WERI-Rb-1 (cell line): ENCODE measurements at regions not wholly inside any gene's neighbourhood (a gene's known extent, or its start where the extent isn't known, plus 50 kb on each side); places are given as distances from the start of the nearest gene placed in this dataset.
"Not testable (repeated sequence)": the region's sequence is repeated elsewhere in the genome, so short reads cannot be mapped to it uniquely, and the experiment has no call there.

Experiments
- DNase-seq: peaks from one replicate; pipeline ENCODE4 v3.0.0-alpha.2; 2020
- H3K27ac ChIP-seq: fragments of 250-450 bp; sonication (Bioruptor Pico); 2 replicates; pipeline ENCODE4 v1.5.1; 2020; ENCODE audit warnings: mild to moderate bottlenecking, moderate library complexity
- H3K27me3 ChIP-seq: fragments of 250-450 bp; sonication (Bioruptor Pico); 2 replicates; pipeline ENCODE4 v1.5.1; 2021; ENCODE audit warnings: mild to moderate bottlenecking, low read depth, moderate library complexity; ENCODE audit not compliant: insufficient read depth, severe bottlenecking
- H3K36me3 ChIP-seq: fragments of 250-450 bp; sonication (Bioruptor Pico); 2 replicates; pipeline ENCODE4 v1.5.1; 2020; ENCODE audit warnings: mild to moderate bottlenecking, moderate library complexity
- H3K4me3 ChIP-seq: 2 replicates; pipeline ENCODE4 v1.5.1; 2011; ENCODE audit warnings: low read depth, mild to moderate bottlenecking, control low read depth, low read length
- H3K9me3 ChIP-seq: fragments of 250-450 bp; sonication (Bioruptor Pico); 2 replicates; pipeline ENCODE4 v1.5.1; 2021; ENCODE audit warnings: mild to moderate bottlenecking, moderate library complexity; ENCODE audit not compliant: severe bottlenecking
- CTCF ChIP-seq: IDR thresholded peaks from 2 replicates; pipeline ENCODE4 v1.5.1; 2011; ENCODE audit warnings: low read depth, mild to moderate bottlenecking, control low read depth, inconsistent platforms, low read length

- Histone ChIP-seq H3K27ac (no peak overlapping the region), H3K27me3 (no peaks in the 10 kb centered on the region), H3K4me3 (no peak overlapping the region), H3K36me3 (no peaks in the 10 kb centered on the region), H3K9me3 (peaks cover 11% of the 10 kb centered on the region)
- DNase-seq: no peak
- no peak for TF ChIP-seq CTCF
These were observed 57.3 kb upstream of the PRSS12 start for GRCh38 chr4:118410138-118410537.

GRCh38 chr4:118417325-118417724 lies 64.5 kb upstream of the PRSS12 start:
- H3K36me3 ChIP-seq: no peaks in the 10 kb centered on the region
- peak overlapping the region; percentile 71 for H3K27ac ChIP-seq
- no peaks in the 10 kb centered on the region for H3K9me3 ChIP-seq
- TF ChIP-seq CTCF: no peak
- H3K27me3 ChIP-seq: no peaks in the 10 kb centered on the region
- DNase-seq: no peak
- H3K4me3 ChIP-seq: no peak overlapping the region

GRCh38 chr4:118417800-118418199 lies 65.0 kb upstream of the PRSS12 start:
- not testable (repeated sequence) for DNase-seq, H3K36me3 ChIP-seq, H3K9me3 ChIP-seq, H3K27me3 ChIP-seq, H3K4me3 ChIP-seq
- H3K27ac ChIP-seq: peak overlapping the region; percentile 71

- H3K36me3 ChIP-seq, DNase-seq, H3K27ac ChIP-seq, H3K27me3 ChIP-seq, H3K4me3 ChIP-seq, H3K9me3 ChIP-seq: not testable (repeated sequence)
These were observed 65.6 kb upstream of the PRSS12 start for GRCh38 chr4:118418396-118418795.

- H3K36me3 ChIP-seq, DNase-seq, H3K27me3 ChIP-seq, H3K4me3 ChIP-seq, H3K9me3 ChIP-seq, H3K27ac ChIP-seq: not testable (repeated sequence)
These were observed 66.8 kb upstream of the PRSS12 start for GRCh38 chr4:118419626-118420025.

- peak; percentile 68 for TF ChIP-seq CTCF
- H3K9me3 ChIP-seq, H3K27me3 ChIP-seq, H3K4me3 ChIP-seq, H3K36me3 ChIP-seq: not testable (repeated sequence)
- H3K27ac ChIP-seq: peak overlapping the region; percentile 43
- DNase-seq: peak; percentile 93
These were observed 71.3 kb upstream of the PRSS12 start for GRCh38 chr4:118424062-118424461.

- not testable (repeated sequence) for DNase-seq, H3K36me3 ChIP-seq, H3K27me3 ChIP-seq, H3K27ac ChIP-seq, H3K4me3 ChIP-seq, H3K9me3 ChIP-seq
These were observed 76.1 kb upstream of the PRSS12 start for GRCh38 chr4:118428881-118429280.

- not testable (repeated sequence) for H3K27me3 ChIP-seq, H3K9me3 ChIP-seq, H3K27ac ChIP-seq, H3K4me3 ChIP-seq, DNase-seq, H3K36me3 ChIP-seq
These were observed 79.6 kb upstream of the PRSS12 start for GRCh38 chr4:118432359-118432758.

- not testable (repeated sequence) for H3K9me3 ChIP-seq
These were observed 81.0 kb upstream of the PRSS12 start for GRCh38 chr4:118433612-118434375.

GRCh38 chr4:118435415-118435814 lies 82.6 kb upstream of the PRSS12 start:
- not testable (repeated sequence) for H3K36me3 ChIP-seq, H3K27me3 ChIP-seq, H3K4me3 ChIP-seq, H3K9me3 ChIP-seq, H3K27ac ChIP-seq, DNase-seq

More at GRCh38 chr4:118433612-118434375, 81.0 kb upstream of the PRSS12 start:
- H3K27me3 ChIP-seq, H3K4me3 ChIP-seq, DNase-seq, H3K27ac ChIP-seq, H3K36me3 ChIP-seq: not testable (repeated sequence)

GRCh38 chr4:118442115-118442837 lies 89.5 kb upstream of the PRSS12 start:
- not testable (repeated sequence) for H3K27me3 ChIP-seq, H3K9me3 ChIP-seq, DNase-seq, H3K4me3 ChIP-seq, H3K36me3 ChIP-seq, H3K27ac ChIP-seq

- H3K36me3 ChIP-seq, H3K9me3 ChIP-seq, DNase-seq, H3K4me3 ChIP-seq, H3K27ac ChIP-seq, H3K27me3 ChIP-seq: not testable (repeated sequence)
These were observed 94.6 kb upstream of the PRSS12 start for GRCh38 chr4:118447397-118447796.
